Astrocyte (in vitro differentiated cells and primary cell): ENCODE measurements at regions not wholly inside any gene's neighbourhood (a gene's known extent, or its start where the extent isn't known, plus 50 kb on each side); places are given as distances from the start of the nearest gene placed in this dataset.

ENCODE experiments used
- DNase-seq: peaks from one replicate; pipeline ENCODE4 v3.0.0-alpha.2; 2010; ENCODE audit warnings: low read depth
- FAIRE-seq: peaks from 2 replicates; lab custom pipeline; 2011; peaks lifted over from hg19 to GRCh38; lab: Jason Lieb, UNC
- H2AFZ ChIP-seq: 2 replicates; pipeline ENCODE4 v1.6.0; 2012; ENCODE audit warnings: low read depth, low read length, inconsistent platforms
- H3K27ac ChIP-seq: 2 replicates; pipeline ENCODE4 v1.5.1; 2011; ENCODE audit warnings: low read depth, low read length, inconsistent platforms
- H3K27me3 ChIP-seq: 2 replicates; pipeline ENCODE4 v1.6.0; 2011; ENCODE audit warnings: low read length, inconsistent platforms; ENCODE audit not compliant: insufficient read depth
- H3K36me3 ChIP-seq: 2 replicates; pipeline ENCODE4 v1.5.1; 2011; ENCODE audit warnings: low read length, inconsistent platforms; ENCODE audit not compliant: insufficient read depth
- H3K4me1 ChIP-seq: 2 replicates; pipeline ENCODE4 v1.5.1; 2011; ENCODE audit warnings: low read length, inconsistent platforms; ENCODE audit not compliant: insufficient read depth
- H3K4me2 ChIP-seq: 2 replicates; pipeline ENCODE4 v1.6.0; 2012; ENCODE audit warnings: low read length, inconsistent platforms
- H3K4me3 ChIP-seq: 2 replicates; pipeline ENCODE4 v1.5.1; 2011; ENCODE audit warnings: low read depth, mild to moderate bottlenecking, low read length, inconsistent platforms; ENCODE audit not compliant: insufficient read depth
- H3K79me2 ChIP-seq: 2 replicates; pipeline ENCODE4 v1.6.0; 2012; ENCODE audit warnings: mild to moderate bottlenecking, low read length, inconsistent platforms; ENCODE audit not compliant: insufficient read depth
- H3K9ac ChIP-seq: 2 replicates; pipeline ENCODE4 v1.6.0; 2012; ENCODE audit warnings: mild to moderate bottlenecking, low read length, inconsistent platforms
- H3K9me3 ChIP-seq: 2 replicates; pipeline ENCODE4 v1.5.1; 2012; ENCODE audit warnings: low read depth, mild to moderate bottlenecking, low read length, inconsistent platforms; ENCODE audit not compliant: insufficient read depth
- H4K20me1 ChIP-seq: 2 replicates; pipeline ENCODE4 v1.6.0; 2012; ENCODE audit warnings: low read length, inconsistent platforms; ENCODE audit not compliant: insufficient read depth
- H3K27ac Mint-ChIP-seq: one replicate; pipeline ENCODE4 v1.8.0; 2021; ENCODE audit warnings: mild to moderate bottlenecking, mixed read lengths; ENCODE audit not compliant: unreplicated experiment
- H3K27me3 Mint-ChIP-seq: one replicate; pipeline ENCODE4 v1.8.0; 2021; ENCODE audit warnings: low read depth, mixed read lengths; ENCODE audit not compliant: unreplicated experiment
- H3K36me3 Mint-ChIP-seq: one replicate; pipeline ENCODE4 v1.8.0; 2021; ENCODE audit warnings: low read depth, mixed read lengths; ENCODE audit not compliant: unreplicated experiment
- H3K4me1 Mint-ChIP-seq: one replicate; pipeline ENCODE4 v1.8.0; 2021; ENCODE audit warnings: low read depth, mixed read lengths; ENCODE audit not compliant: unreplicated experiment
- H3K4me3 Mint-ChIP-seq: one replicate; pipeline ENCODE4 v1.8.0; 2021; ENCODE audit warnings: mild to moderate bottlenecking, moderate library complexity, mixed read lengths; ENCODE audit not compliant: unreplicated experiment
- H3K9me3 Mint-ChIP-seq: one replicate; pipeline ENCODE4 v1.8.0; 2021; ENCODE audit warnings: mild to moderate bottlenecking, mixed read lengths; ENCODE audit not compliant: unreplicated experiment
- CTCF ChIP-seq: IDR thresholded peaks from 2 replicates; pipeline ENCODE4 v1.5.1; 2011; ENCODE audit warnings: low read depth, mild to moderate bottlenecking, inconsistent platforms, low read length, moderate library complexity; ENCODE audit not compliant: insufficient read depth
- EZH2 ChIP-seq: IDR thresholded peaks from 2 replicates; pipeline ENCODE4 v1.6.1; 2012; ENCODE audit warnings: mild to moderate bottlenecking, low read length, inconsistent platforms; ENCODE audit not compliant: insufficient read depth

- H3K36me3 ChIP-seq: no peaks in the 10 kb centered on the region
- H3K4me1 ChIP-seq: peaks cover 11% of the 10 kb centered on the region
- TF ChIP-seq EZH2: no peak
- peaks cover 2% of the 10 kb centered on the region for H3K27me3 ChIP-seq
- Mint-ChIP-seq H3K4me1 (peaks cover 13% of the 10 kb centered on the region), H3K4me3 (no peak overlapping the region), H3K9me3 (no peaks in the 10 kb centered on the region), H3K36me3 (no peaks in the 10 kb centered on the region), H3K27ac (no peak overlapping the region), H3K27me3 (no peaks in the 10 kb centered on the region)
- H3K4me3 ChIP-seq: no peak overlapping the region
- no peak overlapping the region for H3K9ac ChIP-seq
- H3K27ac ChIP-seq: no peak overlapping the region
- FAIRE-seq (no peak), DNase-seq (no peak)
- no peaks in the 10 kb centered on the region for H3K79me2 ChIP-seq
- no peaks in the 10 kb centered on the region for H4K20me1 ChIP-seq
- H3K9me3 ChIP-seq: no peaks in the 10 kb centered on the region
- H2AFZ ChIP-seq: no peak overlapping the region
- H3K4me2 ChIP-seq: no peak overlapping the region
Observed at GRCh38 chr21:34197561-34197960, 124.2 kb downstream of the MRPS6 start.

- H3K79me2 ChIP-seq: no peaks in the 10 kb centered on the region
- Mint-ChIP-seq H3K27me3 (no peaks in the 10 kb centered on the region), H3K4me1 (peaks cover 21% of the 10 kb centered on the region), H3K36me3 (no peaks in the 10 kb centered on the region), H3K4me3 (no peak overlapping the region), H3K9me3 (no peaks in the 10 kb centered on the region), H3K27ac (peak overlapping the region; percentile 42)
- H2AFZ ChIP-seq: no peak overlapping the region
- no peak overlapping the region for H3K4me3 ChIP-seq
- peaks cover 3% of the 10 kb centered on the region for H3K27me3 ChIP-seq
- H3K4me1 ChIP-seq: peaks cover 14% of the 10 kb centered on the region
- H4K20me1 ChIP-seq: no peaks in the 10 kb centered on the region
- no peak overlapping the region for H3K9ac ChIP-seq
- no peak for FAIRE-seq
- no peaks in the 10 kb centered on the region for H3K36me3 ChIP-seq
- no peak for TF ChIP-seq CTCF
- no peak for TF ChIP-seq EZH2
- no peak overlapping the region for H3K27ac ChIP-seq
- DNase-seq: no peak
- H3K9me3 ChIP-seq: no peaks in the 10 kb centered on the region
- H3K4me2 ChIP-seq: no peak overlapping the region
Observed at GRCh38 chr21:34198231-34199120, 125.1 kb downstream of the MRPS6 start.

- peak overlapping the region; percentile 42 for H3K27ac Mint-ChIP-seq
Observed at GRCh38 chr21:34199121-34199910, 125.9 kb downstream of the MRPS6 start.

More at GRCh38 chr21:34199121-34199910, 125.9 kb downstream of the MRPS6 start:
- Histone ChIP-seq H3K36me3 (no peaks in the 10 kb centered on the region), H2AFZ (no peak overlapping the region), H3K4me3 (no peak overlapping the region), H3K4me2 (no peak overlapping the region), H3K79me2 (no peaks in the 10 kb centered on the region), H3K27me3 (peaks cover 3% of the 10 kb centered on the region), H3K4me1 (peaks cover 14% of the 10 kb centered on the region), H3K9ac (no peak overlapping the region), H3K27ac (no peak overlapping the region), H3K9me3 (no peaks in the 10 kb centered on the region), H4K20me1 (no peaks in the 10 kb centered on the region)
- Mint-ChIP-seq H3K27me3 (no peaks in the 10 kb centered on the region), H3K9me3 (no peaks in the 10 kb centered on the region), H3K4me1 (peaks cover 21% of the 10 kb centered on the region), H3K4me3 (no peak overlapping the region), H3K36me3 (no peaks in the 10 kb centered on the region)
- no peak for FAIRE-seq
- no peak for TF ChIP-seq EZH2
- TF ChIP-seq CTCF: no peak
- DNase-seq: no peak
